CD4-positive, alpha-beta T cell treated with Interleukin-21 for 1 hour (primary cell): ENCODE measurements at regions not wholly inside any gene's neighbourhood (a gene's known extent, or its start where the extent isn't known, plus 50 kb on each side); places are given as distances from the start of the nearest gene placed in this dataset.

Source experiments
- DNase-seq: peaks from one replicate; pipeline ENCODE4 v3.0.0-alpha.2; 2020

GRCh38 chr14:98754343-98755020, 517.5 kb downstream of the BCL11B start:
- no peak for DNase-seq

- DNase-seq, result no peak
Observed at GRCh38 chr14:98756749-98757148, 515.2 kb downstream of the BCL11B start.

DNA sequence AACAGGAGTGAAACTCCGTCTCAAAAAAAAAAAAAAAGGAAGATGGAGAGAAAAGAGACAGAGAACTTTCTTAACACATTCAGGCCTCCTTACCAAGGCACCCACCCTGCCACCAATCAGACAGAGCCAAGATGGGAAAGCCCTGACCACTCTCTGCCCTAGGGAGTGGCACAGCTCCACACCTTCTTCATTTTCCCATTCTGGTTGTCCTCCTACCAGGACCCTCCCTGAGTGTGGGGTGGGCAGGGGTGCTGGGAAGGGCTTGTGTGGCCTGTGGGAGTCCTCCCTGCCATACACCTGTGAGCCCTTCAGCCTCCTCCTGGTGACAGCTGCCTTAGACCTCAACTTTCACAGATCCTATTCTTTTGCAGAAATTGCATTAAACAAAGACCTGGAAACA, 513.6 kb downstream of the BCL11B start:
- DNase-seq, result no peak

DNA sequence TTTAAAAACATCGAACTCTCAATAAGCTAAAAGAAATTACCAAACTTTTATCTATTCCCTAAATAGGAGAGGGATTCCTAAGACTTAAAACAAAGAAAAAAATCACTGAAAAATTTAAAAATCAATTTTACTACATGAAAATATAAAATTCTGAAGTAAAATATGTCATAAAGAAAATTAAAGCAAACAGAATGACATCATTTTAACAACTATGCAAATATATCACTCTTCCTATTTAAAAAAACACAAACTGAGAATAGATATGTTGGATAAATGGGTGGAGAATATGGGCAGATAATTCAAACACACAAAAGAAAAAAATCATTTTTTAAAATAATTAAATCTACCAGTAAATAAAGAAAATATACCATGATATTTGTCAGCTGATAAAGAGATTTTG, 510.0 kb downstream of the BCL11B start:
- DNase-seq, result no peak

GRCh38 chr14:98766818-98767217, 505.2 kb downstream of the BCL11B start:
- DNase-seq, result no peak

GRCh38 chr14:98769326-98769725, 502.7 kb downstream of the BCL11B start:
- DNase-seq, result no peak

DNA sequence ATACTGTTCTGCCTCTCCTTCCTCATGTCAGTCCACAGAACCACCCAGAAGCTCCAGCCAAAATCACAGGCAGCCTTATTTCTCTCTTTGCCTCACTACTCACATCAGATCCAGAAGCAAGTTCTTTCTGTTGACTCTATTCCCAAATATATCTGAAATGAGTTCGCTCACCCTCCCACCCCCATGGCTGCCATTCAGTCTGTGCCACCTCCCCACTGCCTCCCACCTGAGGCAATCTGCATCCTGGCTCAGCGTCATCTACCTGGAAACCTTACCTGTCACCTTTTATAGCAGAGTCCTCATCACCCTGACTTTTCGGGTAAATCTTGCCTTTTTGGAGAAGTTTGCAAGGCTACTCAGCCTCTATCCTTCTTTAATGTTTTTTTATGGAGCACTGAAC, 501.8 kb downstream of the BCL11B start:
- DNase-seq, result no peak

DNA sequence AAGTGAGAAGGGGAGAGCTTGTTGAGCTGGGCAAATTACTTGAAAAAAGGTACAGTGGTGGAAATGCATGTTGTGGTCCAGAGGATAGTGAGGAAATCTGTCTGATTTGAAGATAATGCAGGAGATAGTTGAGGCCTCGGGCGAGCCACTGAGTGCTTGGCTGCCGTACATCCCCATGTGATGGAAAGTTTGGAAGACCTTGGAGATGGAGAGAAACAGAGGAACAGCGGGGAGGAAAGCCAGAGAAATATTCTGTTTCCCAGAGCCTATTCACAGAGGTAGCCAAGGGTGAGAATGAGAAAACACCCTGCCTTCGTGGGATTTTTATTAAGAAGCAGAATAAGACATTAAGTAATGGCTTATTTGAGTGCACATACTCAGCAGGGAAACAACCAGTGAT, 498.2 kb downstream of the BCL11B start:
- no peak for DNase-seq

GRCh38 chr14:98775892-98776291, 496.1 kb downstream of the BCL11B start:
- no peak for DNase-seq

GRCh38 chr14:98782062-98782461, 489.9 kb downstream of the BCL11B start:
- no peak for DNase-seq

- DNase-seq, result no peak
Observed at GRCh38 chr14:98785578-98785977, 486.4 kb downstream of the BCL11B start.

DNA sequence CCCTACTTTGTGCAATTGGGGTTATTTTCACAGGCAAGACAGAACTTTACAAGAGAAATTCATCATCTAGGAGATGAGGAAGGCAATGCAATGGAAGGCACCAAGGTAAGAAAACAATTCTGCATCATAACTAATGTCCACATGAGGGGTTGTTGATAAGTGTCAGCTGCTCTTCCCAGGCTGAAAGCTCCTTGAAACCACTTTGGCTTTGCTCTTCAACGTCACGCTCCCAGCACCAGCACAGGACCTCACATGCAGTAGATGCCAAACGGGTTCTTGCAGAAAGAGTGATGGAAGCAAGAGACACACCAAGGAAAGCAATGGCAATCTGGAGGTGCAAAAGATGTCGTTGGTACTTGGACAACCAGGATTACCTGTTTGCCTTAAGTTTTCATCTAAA, 485.5 kb downstream of the BCL11B start:
- DNase-seq, result no peak

DNA sequence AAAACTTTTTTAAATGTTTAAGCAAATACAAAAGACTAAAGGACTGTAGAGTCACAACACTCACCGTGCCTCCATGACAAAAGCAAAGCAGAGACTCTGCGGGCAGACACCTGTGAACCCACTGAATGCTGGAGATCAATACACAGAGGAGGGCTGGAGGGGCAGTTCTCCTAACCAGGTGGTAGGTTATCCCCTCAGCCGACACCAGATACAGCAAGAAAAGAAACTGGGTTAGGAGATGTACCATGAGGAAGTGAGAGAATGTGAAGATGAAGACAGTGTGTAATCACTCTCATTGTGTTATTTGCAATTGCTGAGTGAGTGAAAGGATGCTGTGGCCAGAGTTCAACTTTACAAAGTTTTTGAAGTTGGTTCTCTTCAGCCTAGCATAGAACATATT, 480.3 kb downstream of the BCL11B start:
- no peak for DNase-seq

- no peak for DNase-seq
Observed at GRCh38 chr14:98792171-98792570, 479.8 kb downstream of the BCL11B start.

DNA sequence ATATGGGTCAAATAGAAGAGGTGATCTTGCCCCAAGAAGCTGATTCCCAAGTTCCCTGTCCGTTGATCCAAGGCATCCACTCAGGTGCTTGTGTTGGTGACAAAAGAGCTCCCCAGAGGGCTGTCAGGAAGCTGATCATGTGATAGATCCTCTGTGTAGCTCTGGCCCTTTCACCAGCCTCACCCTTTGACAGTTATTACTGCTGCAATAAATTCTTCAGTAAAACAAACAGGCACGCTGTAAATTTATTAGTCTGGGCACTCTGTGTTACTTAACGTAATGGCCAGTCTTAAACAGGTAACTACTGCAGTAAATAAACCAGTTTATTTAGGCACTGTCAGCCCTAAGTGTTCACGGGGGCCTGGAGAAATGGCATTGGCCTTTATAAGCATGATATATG, 473.9 kb downstream of the BCL11B start:
- no peak for DNase-seq

DNA sequence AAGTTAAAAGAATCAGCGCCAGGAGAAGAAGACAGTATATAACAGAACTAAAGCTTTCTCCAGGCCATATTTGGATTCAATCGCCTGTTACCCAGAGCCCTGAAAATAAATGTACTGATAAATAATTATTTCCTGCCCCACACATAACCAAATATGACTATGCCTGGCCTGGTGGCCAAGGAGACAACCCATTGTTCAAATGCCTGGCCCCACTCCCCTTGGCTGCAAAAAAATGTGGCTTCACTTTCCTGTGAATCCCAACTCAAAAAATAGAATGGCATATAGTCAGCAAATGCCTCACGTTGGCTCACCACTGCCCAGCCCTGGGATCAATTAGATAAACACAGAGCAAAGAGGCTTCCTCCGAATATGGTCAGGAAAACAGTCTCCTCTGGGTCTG, 472.1 kb downstream of the BCL11B start:
- DNase-seq, result no peak

GRCh38 chr14:98802044-98802443, 470.0 kb downstream of the BCL11B start:
- no peak for DNase-seq

DNA sequence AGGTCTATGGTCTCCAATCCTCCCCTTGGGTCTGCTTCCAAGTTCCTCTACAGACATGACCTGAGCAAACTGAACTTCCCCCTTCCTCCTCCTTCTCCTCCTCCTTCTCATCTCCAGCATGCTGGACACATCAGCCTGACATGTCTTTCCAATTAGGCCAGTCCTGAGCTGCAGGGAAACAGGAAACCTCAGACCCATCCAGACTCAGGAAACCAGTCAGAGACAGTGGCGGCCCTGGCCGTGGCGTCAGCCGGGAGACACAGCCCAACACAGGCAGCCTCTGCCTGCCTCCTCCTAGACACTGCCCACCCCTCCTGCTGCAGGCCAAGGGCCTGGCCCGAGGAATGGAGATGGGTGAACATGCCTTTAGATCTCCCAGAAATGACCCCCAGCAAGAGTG, 468.8 kb downstream of the BCL11B start:
- DNase-seq, result no peak

DNA sequence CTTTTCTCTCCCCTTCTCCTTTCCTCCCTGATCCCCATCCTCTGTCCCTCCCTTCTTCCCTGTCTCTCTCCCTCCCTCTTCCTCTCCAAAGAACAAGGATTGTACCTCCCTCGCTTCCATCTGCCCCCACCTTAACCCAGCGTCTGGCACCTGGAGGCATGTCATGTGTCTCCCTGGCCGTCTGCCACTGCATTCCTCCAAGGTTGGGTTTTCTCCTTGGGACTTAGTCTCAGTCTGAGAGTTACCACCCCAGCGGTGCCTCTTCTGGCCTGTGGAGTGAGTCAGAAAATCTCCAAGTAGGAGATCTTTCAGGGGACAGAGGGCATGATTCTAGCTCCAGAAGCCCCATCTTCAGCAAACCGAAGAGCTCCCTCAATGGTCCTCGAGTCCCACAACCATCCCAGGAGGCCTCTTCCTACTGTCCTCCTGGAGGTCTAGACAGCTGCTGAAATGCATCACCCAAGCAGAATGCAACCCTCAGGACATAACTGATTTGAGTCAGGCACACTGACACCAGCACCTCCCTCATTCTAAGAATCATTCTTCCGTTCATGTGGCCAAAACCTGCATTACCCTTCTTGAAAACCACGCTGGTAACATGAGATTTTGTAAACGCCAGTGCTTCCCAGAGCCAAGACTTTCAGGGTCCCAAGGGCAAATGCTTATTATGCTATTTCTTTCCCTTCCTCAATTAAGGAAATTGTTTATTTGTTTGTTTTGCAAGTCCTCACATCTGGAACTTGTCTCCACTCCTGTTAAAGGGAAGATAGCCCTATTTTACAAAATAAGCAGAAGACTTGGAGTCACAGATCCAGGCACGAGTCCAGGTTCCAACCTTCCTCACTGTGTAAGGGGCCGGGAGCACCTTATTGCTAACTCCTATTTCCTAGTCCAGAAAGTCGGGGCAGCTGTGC, 463.2 kb downstream of the BCL11B start:
- no peak for DNase-seq

DNA sequence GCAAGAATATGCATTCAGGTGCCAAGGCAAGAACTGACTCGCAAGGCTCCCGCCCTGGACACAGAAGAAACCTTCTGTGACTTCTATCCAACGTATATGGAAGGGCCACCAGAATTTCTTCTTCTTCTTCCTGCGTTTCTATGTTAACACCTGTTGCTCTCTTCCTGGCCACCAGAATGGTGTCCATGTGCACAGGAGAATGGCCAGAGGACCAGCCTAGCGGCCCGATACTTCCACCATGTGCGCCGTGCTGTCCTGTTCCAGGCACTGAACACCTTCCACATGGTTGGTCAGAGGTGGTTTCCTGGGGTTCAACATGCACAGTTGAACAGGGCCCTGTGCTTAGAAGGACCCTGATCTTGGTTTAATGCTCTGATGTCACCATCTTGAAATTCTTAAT, 455.8 kb downstream of the BCL11B start:
- DNase-seq, result no peak

- no peak for DNase-seq
Observed at GRCh38 chr14:98816720-98817119, 455.3 kb downstream of the BCL11B start.

- no peak for DNase-seq
Observed at GRCh38 chr14:98819132-98819866, 452.7 kb downstream of the BCL11B start.

GRCh38 chr14:98819867-98820206, 452.2 kb downstream of the BCL11B start:
- DNase-seq, result no peak

DNA sequence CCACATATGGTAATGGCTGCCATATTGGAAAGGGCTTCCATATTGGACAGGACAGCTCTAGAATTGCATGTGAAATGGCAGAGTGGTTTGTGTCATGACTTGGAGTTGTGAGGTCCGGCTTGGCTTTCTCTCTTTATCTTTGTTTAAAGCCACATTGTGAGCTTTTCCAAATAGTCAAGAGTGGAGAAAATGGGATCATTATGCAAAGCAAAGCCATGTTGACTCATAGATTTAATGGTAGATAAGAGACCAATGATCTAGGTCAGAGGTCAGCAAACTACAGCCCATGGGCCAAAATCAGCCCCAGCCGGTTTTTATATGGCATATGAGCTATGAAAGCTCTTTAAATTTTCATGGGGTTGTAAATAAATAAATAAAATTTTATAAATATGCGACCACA, 449.1 kb downstream of the BCL11B start:
- no peak for DNase-seq
